NCI-H2081 (cell line): ENCODE measurements at regions not wholly inside any gene's neighbourhood (a gene's known extent, or its start where the extent isn't known, plus 50 kb on each side); places are given as distances from the start of the nearest gene placed in this dataset.

Experiments
- DNase-seq, 2 experiments: peaks; one replicate each; lab custom pipeline; 2025; lab: John Stamatoyannopoulos, UW

DNA sequence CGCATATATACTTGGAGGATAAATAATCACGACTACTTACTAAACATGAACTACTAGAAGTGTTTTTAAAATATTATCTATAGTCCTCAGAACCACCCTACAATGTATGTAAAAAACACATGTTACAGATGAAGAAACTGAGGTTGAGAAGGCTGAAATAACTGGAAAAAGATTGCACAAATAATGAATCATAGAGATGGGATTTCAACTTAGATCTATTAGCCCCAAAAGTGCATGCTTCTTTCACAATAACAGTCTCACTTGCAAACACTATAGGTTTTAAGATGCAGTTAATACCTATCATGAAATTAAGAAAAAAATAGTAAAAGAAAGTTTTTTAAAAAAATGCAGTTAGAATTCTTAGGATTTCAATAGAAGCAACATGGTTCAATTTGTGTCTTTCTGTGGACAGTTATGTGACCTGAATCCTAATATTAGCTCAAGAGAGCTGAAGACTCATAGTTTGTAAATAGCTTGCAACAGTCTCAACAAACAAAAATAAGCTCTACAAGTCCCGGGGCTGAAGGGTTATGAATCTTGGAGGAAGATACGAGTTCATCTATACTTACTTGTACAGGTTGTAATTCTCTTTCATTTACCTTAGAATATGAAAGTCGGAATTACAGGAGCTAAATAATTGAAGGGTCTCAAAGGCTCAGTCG, 58.6 kb upstream of the NTPCR start:
- DNase-seq: no peak

DNA sequence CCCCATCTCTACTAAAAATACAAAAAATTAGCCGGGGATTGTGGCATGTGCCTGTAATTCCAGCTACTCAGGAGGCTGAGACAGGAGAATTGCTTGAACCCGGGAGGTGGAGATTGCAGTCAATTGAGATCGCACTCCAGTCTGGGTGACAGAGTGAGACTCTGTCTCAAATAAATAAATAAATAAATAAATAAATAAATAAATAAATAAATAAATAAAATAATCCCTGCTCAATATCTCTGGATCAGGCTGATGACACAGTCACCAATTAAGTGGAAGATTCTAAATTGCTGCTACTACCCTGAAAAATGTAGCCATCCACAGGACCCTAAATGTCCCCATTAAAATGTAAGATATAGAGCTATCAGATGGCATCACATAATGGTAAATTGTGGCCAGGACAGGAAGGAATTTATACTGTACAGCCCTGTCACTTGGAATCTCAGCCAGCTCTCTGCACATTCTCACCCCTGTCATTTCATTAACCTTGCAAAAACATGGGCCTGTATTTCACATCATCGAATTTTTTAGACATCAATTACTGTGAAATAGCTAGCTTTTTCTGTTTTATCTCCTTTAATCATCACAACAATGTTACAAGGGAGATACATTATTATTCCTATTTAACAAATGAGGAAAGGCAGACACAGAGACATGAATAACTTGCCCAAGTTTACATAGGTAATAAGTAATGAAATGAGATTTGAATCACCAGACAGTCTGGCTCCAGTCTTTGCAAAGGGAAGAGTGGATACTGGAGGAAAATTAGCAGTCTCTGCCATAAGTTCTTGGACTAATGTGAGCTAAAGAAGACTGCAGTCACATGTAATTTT, 56.7 kb upstream of the NTPCR start:
- DNase-seq: no peak

DNA sequence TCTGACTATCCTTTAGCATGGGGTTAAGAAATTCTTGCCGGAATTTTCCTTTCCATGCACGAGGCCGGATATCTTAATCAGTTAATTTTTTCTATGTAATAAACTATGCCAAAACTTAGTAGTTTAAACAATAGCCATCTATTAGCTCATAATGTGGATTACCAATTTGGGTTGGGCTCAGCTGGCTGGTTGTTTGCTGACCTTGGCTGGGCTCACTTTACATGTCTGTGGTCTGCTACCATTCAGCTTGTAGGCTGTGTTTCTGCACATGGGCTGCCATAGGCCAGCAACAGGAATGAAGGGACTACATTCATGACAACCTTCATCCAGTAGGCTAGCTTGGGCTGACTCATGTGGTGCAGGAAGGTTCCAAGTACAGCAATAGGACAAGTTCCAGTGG, 56.0 kb upstream of the NTPCR start:
- DNase-seq: no peak

- DNase-seq: no peak
Observed at GRCh38 chr1:232897949-232898465, 52.4 kb upstream of the NTPCR start.

DNA sequence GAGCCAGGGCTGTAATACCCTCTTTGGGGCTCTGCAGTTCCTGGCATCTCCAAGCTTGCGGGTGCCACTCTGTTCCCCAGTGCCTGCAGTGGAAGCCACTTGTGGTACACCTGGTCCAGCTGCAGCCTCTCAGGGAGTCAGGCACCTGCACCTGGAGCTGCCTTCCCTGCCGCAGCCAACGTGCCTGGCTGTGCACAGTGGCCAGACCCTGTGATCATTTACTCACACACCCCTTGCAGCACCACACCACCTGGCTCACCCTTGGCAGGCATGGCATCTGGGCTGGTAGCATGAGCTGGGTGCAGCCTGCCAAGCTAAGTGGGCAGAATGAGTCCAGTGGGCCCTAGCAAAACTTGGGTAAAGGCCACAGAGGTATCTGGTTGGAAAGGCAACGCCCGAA, 51.1 kb upstream of the NTPCR start:
- no peak for DNase-seq

DNA sequence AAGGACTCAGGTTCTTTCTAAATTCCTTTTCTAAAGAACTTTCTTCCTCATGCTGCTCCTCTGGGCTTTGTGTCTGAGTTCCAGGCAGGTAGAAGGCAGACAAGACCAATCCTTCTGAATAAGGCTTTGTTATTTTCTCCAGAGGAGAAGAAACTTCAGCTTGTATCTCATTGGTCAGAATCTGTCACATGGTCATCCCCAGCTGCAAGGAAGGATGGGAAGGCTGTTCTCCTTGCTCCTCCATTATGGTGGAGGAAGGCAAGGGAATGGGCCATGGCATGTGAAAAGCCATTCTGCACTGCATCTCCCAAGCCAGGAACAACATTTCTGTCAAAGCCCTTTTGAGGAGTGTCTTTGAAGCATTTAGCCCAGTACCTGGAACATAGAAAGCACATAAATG, 50.6 kb upstream of the NTPCR start:
- no peak for DNase-seq
